Left colon (tissue), 2 donors: ENCODE measurements at regions not wholly inside any gene's neighbourhood (a gene's known extent, or its start where the extent isn't known, plus 50 kb on each side); places are given as distances from the start of the nearest gene placed in this dataset.
"Not testable (repeated sequence)": the region's sequence is repeated elsewhere in the genome, so short reads cannot be mapped to it uniquely, and the experiment has no call there.

Experiments
- ATAC-seq: fragments of 200-7000 bp; cut with Tn5 transposase; one replicate; pipeline ENCODE4 v1.9.1; 2020; ENCODE audit warnings: mild to moderate bottlenecking, moderate library complexity
- DNase-seq, 2 donors: peaks; one replicate each; pipeline ENCODE4 v3.0.0-alpha.2; 2020
- intact Hi-C, 2 donors: fragments of 100-400 bp; cut with DNase I in 1 of 2; cut with micrococcal nuclease in 1 of 2; formaldehyde crosslinking; loops; one replicate each; pipeline versions ENCODE4 v1.11.2 to v1.14.0; 2022; cut with DNase I, micrococcal nuclease
- donor health status: DM: no; HTN: no; CAD: no.
- donor health status: DM: yes; HTN: yes; CAD: no.

DNA sequence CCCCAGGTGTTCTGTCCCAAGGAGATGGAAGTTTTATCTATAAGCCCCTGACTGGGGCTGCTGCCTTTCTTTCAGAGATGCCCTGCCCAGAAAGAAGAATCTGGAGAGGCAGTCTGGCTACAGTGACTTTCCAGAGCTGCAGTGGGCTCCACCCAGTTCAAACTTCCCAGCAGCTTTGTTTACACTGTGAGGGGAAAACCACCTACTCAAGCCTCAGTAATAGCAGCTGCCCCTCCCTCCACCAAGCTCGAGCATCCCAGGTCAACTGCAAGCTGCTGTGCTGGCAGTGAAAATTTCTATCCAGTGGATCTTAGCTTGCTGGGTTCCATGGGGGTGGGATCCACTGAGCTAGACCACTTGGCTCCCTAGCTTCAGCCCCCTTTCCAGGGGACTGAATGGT is 125.0 kb downstream of the TRIM42 start:
- ATAC-seq, intact Hi-C loops, DNase-seq: not testable (repeated sequence)

DNA sequence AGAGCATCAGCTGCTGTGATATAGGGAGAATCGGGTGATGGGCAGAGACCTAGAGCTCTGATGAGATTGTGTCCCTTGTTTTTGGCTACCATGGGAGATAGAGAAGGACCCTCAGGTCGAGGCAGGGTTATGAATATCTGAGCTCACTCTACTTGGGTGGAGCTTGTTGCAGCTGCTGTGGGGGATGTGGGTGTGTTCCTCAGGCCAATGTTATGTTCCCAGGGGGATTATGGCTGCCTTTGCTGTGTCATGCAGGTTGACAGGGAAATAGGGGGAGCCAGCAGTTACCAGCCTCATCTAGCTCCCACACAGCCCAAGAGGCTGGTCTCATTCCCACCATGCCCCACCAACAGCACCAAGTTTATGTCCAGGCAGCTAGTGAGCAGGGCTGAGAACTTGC is 131.5 kb downstream of the TRIM42 start:
- ATAC-seq (no peak), DNase-seq (no peak)
- intact Hi-C loops = no loop called here

- ATAC-seq (no peak), DNase-seq (no peak)
- intact Hi-C loops = no loop called here
Observed at GRCh38 chr3:140816372-140817195, 125.1 kb upstream of the SLC25A36 start.

DNA sequence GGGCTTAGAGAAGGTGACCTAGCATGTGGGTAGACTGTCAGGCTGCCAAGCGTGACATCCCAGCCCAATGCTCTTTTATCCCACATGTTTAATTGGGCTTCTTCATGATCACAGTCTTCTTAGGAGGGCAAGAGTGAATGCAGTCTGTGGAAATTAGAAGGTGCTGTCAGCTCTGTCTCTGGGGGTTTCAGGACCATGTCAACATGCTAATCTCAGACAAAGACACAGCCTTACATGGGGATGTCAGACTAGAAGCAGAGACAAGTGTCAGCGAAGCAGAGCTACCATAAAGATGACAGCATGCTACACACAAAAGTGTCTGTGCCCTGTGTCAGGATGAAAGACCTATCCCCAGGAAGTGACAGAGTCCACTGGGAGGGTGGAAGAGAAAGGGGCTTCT is 120.1 kb upstream of the SLC25A36 start:
- ATAC-seq (no peak), DNase-seq (no peak)
- intact Hi-C loops = no loop called here

GRCh38 chr3:140822401-140823047 is 119.1 kb upstream of the SLC25A36 start:
- ATAC-seq (no peak), DNase-seq (no peak)
- intact Hi-C loops = no loop called here

- intact Hi-C loops = no loop called here
- ATAC-seq (no peak), DNase-seq (no peak)
Observed at GRCh38 chr3:140823106-140823505, 118.5 kb upstream of the SLC25A36 start.

DNA sequence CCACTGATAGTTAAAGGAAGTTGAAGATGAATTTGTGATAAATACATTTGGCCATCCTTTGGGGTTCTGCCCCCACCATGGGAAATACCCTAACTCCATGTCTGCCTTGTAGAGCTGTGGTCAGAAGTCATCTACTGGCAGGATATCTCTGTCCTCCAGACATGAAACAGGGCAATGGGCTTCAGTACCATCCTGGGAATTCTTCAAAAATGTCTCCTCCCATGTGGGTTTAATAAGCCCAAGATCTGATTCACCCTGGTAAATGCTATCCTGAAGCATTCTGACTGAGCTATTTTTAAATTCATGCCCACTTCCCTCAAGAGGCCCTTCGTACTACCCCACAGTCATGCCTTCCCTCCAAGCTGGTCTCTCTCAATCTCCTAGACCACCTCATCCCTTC is 113.7 kb upstream of the SLC25A36 start:
- intact Hi-C loops = no loop called here
- DNase-seq = no peak
- ATAC-seq = no peak

DNA sequence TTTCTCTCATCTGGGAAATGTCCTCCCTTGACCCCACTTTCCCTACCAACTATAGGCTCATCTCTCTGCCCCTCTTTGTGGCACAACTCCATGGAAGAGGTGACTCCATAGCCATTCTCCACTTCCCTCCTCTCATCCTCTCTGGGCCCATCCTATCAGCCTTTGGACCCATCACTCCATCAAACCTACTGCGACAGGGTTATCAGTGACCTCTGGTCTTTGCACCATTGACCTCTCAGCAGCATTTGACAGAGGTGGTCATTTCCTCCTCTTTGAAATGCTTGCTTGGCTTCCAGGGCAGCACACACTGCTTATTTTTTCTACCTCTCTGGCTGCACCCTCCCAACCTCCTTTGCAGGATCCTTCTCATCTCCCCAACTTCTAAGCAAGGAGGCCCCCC is 113.1 kb upstream of the SLC25A36 start:
- intact Hi-C loops = no loop called here
- ATAC-seq (no peak), DNase-seq (no peak)

- intact Hi-C loops = no loop called here
- DNase-seq (no peak), ATAC-seq (no peak)
Observed at GRCh38 chr3:140829796-140830195, 111.8 kb upstream of the SLC25A36 start.

DNA sequence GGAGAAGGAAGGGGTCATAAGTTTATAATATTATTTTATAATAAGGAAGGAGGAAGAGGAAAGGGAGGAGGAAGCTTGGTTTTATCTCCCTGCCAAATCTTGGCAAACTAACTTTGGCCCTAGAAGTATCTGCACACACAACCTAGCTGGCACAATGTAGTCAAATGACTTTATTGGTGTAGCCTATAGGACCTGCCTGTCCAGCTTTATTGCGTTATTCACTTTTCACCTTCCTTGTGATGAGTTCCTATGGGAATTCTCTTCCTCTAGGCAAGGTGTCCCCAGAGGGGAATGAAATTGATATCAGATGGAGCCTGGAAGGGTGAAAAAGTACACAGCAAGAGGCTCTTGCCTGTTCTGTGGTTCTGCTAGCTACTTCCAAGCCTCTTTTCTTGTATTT is 111.2 kb upstream of the SLC25A36 start:
- intact Hi-C loops = no loop called here
- DNase-seq (no peak), ATAC-seq (no peak)

DNA sequence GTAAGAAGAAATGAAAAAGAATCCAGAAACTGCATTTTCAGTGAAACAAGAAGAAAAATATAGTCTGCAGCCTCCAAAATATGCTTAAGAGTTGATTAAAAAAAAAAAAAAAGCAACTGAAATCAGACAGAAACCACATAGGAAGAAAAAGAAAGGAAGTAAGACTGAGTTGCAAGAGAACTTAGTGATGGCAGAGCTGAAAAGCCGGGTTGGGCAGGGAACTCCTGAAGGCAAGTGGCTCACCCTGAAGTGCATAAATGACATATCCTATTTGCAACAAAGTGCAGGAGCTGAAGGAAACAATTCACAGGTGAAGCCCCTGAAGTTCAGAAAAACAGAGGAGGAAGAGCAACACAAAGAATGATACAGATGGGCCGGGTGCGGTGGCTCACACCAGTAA is 108.8 kb upstream of the SLC25A36 start:
- DNase-seq = no peak
- intact Hi-C loops = no loop called here

GRCh38 chr3:140834266-140835037 is 107.2 kb upstream of the SLC25A36 start:
- DNase-seq = no peak
- intact Hi-C loops = no loop called here
- no peak for ATAC-seq

More for the DNA sequence above, 108.8 kb upstream of the SLC25A36 start:
- ATAC-seq = no peak

- intact Hi-C loops = no loop called here
- ATAC-seq (no peak), DNase-seq (no peak)
Observed at GRCh38 chr3:140842984-140843649, 98.5 kb upstream of the SLC25A36 start.

- DNase-seq (no peak), ATAC-seq (no peak)
- intact Hi-C loops = no loop called here
Observed at GRCh38 chr3:140843656-140844055, 98.0 kb upstream of the SLC25A36 start.

DNA sequence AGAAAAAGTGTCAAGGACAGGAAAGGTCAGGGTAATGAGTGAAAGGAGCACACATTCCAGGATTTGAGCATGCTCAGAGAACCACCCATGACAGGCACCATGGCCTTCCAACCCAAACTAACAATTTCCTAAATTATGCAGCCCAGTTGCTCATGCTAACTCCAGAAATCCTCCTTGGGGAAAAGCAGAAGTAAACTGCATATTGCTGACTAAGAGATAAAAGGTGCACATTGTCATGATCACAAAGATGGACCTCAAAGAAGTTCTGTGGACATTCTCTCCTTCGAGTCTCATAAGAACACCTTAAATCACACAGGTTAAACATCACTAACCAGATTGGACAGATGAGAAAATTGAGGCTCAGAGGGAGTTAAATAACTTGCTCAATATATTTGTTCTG is 97.6 kb upstream of the SLC25A36 start:
- no peak for DNase-seq
- intact Hi-C loops = no loop called here
- ATAC-seq = no peak

DNA sequence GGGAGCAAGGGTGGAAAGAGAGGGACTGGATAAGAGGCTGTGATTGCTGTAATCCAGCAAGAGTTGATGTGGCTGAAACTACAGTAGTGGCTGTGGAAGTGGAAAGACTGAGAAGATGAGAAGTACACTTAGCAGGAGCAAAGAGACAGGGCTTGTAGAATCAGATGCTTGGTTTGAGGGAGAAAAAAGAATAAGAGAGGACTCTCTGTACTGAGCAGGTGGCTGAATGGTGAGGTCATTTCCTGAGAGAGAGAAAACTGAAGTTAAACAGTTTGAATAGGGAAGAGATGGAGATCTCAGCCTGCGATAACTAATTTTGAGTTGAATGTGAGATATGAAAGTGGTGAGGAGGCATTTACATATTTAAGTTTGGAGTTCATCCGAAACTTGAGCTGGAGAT is 95.8 kb upstream of the SLC25A36 start:
- DNase-seq = no peak
- intact Hi-C loops = no loop called here
- ATAC-seq = no peak

GRCh38 chr3:140848666-140849065 is 93.0 kb upstream of the SLC25A36 start:
- no peak for ATAC-seq
- intact Hi-C loops = no loop called here
- DNase-seq = no peak

DNA sequence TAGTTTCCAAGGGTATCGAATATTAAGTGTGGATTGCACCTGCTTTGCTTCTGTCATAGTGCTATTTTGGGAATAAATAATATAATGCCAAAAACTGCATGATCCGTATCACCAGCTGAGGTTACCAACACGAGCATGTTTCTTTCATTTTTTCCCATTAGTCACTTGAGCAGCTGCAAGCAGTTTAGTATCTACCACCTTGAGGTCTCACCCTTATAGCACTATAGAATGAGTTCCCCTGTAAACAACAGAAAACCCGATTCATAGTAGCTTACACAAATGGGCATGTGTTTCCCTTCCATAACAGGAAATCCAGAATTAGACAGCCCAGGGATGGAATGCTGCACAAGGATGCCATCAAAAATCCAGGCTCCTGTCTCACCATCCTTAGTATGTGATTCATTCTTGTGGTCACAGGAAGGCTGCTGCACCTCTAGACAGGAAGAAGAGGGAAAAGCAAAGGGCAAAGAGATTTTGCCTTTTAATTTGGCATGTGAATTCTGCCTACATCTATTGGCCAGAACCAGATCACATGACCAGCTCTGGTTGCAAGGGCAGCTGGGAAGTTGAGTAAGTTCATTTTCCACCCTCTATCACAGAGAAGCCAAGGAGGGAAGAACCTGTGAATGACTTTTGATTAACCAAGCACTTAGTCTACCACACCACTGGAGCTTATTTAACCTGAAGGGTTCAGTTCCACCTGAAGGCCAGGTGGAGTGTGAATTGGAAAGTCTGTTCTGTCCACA is 91.3 kb upstream of the SLC25A36 start:
- intact Hi-C loops = no loop called here

DNA sequence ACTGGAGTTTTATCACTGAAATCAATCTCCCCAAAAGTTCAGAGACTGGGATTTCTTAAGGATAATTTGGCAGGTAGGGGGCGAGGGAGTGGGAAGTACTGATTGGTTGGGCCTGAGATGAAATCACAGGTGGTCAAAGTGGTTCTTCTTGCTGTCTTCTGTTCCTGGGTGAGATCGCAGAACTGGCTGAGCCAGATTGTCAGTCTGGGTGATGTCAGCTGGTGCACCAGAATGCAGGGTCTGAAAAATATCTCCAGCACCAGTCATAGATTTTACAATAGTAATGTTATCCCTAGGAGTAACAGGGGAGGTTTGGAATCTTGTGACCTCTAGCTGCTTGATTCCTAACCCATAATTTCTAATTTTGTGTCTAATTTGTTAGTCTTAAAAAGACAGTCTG is 86.7 kb upstream of the SLC25A36 start:
- intact Hi-C loops = no loop called here
- no peak for ATAC-seq
- no peak for DNase-seq

More for the DNA sequence above, 91.3 kb upstream of the SLC25A36 start:
- DNase-seq (no peak), ATAC-seq (no peak)
